GM12878 (cell line): ENCODE measurements at regions not wholly inside any gene's neighbourhood (a gene's known extent, or its start where the extent isn't known, plus 50 kb on each side); places are given as distances from the start of the nearest gene placed in this dataset.
"Not testable (repeated sequence)": the region's sequence is repeated elsewhere in the genome, so short reads cannot be mapped to it uniquely, and the experiment has no call there.

Experiments used
- ATAC-seq: fragments of 200-7000 bp; cut with Tn5 transposase; 3 replicates; pipeline ENCODE4 v1.9.1; 2020; ENCODE audit warnings: mild to moderate bottlenecking, moderate library complexity
- BruUV-seq: library from RNA; stranded (reverse); fragments of 400-500 nt; replicated peaks from 2 replicates; lab custom pipeline; 2021; lab: Mats Ljungman, UMichigan
- CTCF ChIA-PET: fragments of 300-600 bp; sonication (Branson Sonifier 250); formaldehyde crosslinking; extraction: SDS; loops from one replicate; lab custom pipeline; 2021; ENCODE audit warnings: inconsistent platforms; lab: Yijun Ruan, JAX
- POLR2A ChIA-PET: fragments of 350-600 bp; formaldehyde crosslinking; extraction: SDS; loops from one replicate; lab custom pipeline; 2021; ENCODE audit warnings: inconsistent platforms; lab: Charles Lee
- RAD21 ChIA-PET: fragments of 300-600 bp; sonication (Branson Sonifier 250); formaldehyde crosslinking; loops from one replicate; lab custom pipeline; 2023; ENCODE audit warnings: antibody characterized with exemption; ENCODE audit not compliant: unreplicated experiment; lab: Charles Lee
- SMC1A ChIA-PET: fragments of 300-600 bp; sonication (Branson Sonifier 250); formaldehyde crosslinking; loops from one replicate; lab custom pipeline; 2023; ENCODE audit not compliant: unreplicated experiment, uncharacterized antibody; lab: Charles Lee
- DNase-seq: peaks from one replicate; pipeline ENCODE4 v3.0.0-alpha.2; 2011; ENCODE audit warnings: low read depth, low spot score
- FAIRE-seq: peaks from 3 replicates; lab custom pipeline; 2011; peaks lifted over from hg19 to GRCh38; lab: Jason Lieb, UNC
- H2AFZ ChIP-seq: 2 replicates; pipeline ENCODE4 v1.6.0; 2011; ENCODE audit warnings: low read depth, low read length, control low read depth; ENCODE audit not compliant: control insufficient read depth
- H3K27ac ChIP-seq: 2 replicates; pipeline ENCODE4 v1.5.1; 2011; ENCODE audit warnings: control low read depth; ENCODE audit not compliant: control insufficient read depth, insufficient read depth
- H3K27me3 ChIP-seq, 2 experiments: replicated peaks in 1 of 2; 2 replicates each; pipeline versions ENCODE4 v1.6.0 to v1.6.1; 2011; ENCODE audit warnings: low read length in 1 of 2; ENCODE audit not compliant: control insufficient read depth in 2 of 2, insufficient read depth in 2 of 2
- H3K36me3 ChIP-seq, 2 experiments: 2 replicates each; pipeline ENCODE4 v1.5.1; 2011; ENCODE audit warnings: low read length in 1 of 2; ENCODE audit not compliant: control insufficient read depth in 2 of 2, insufficient read depth in 2 of 2
- H3K4me1 ChIP-seq: 2 replicates; pipeline ENCODE4 v1.6.1; 2011; ENCODE audit warnings: mild to moderate bottlenecking, low read length, moderate library complexity, mixed read lengths; ENCODE audit not compliant: control insufficient read depth, insufficient read depth
- H3K4me2 ChIP-seq: 2 replicates; pipeline ENCODE4 v1.6.0; 2011; ENCODE audit warnings: control low read depth; ENCODE audit not compliant: control insufficient read depth, insufficient read depth
- H3K4me3 ChIP-seq: fragments of 200-600 bp; sonication (generic); 2 replicates; pipeline ENCODE4 v1.5.1; 2016
- H3K79me2 ChIP-seq: 2 replicates; pipeline ENCODE4 v1.6.0; 2011; ENCODE audit warnings: low read length; ENCODE audit not compliant: control insufficient read depth, insufficient read depth
- H3K9ac ChIP-seq: 2 replicates; pipeline ENCODE4 v1.8.0; 2011; ENCODE audit warnings: low read length, control low read depth, mixed read lengths; ENCODE audit not compliant: control insufficient read depth, insufficient read depth
- H3K9me3 ChIP-seq: replicated peaks from 3 replicates; pipeline ENCODE4 v1.5.1; 2011; ENCODE audit warnings: mild to moderate bottlenecking, low read length; ENCODE audit not compliant: control insufficient read depth, insufficient read depth
- H4K20me1 ChIP-seq: 2 replicates; pipeline ENCODE4 v1.6.0; 2011; ENCODE audit not compliant: control insufficient read depth, insufficient read depth
- ATF3 ChIP-seq: IDR thresholded peaks from 2 replicates; pipeline ENCODE4 v1.6.1; 2011; ENCODE audit warnings: low read depth, mild to moderate bottlenecking, low read length, moderate library complexity, borderline replicate concordance; ENCODE audit errors: extremely low read depth
- BACH1 ChIP-seq: fragments of 450-650 bp; IDR thresholded peaks from 2 replicates; pipeline ENCODE4 v1.6.1; 2017; ENCODE audit warnings: mild to moderate bottlenecking, borderline replicate concordance
- EZH2 ChIP-seq: IDR thresholded peaks from 2 replicates; pipeline ENCODE4 v1.6.1; 2012; ENCODE audit warnings: low read depth, mild to moderate bottlenecking, control low read depth, inconsistent platforms, low read length, borderline replicate concordance; ENCODE audit not compliant: control insufficient read depth
- NR2C2 ChIP-seq: IDR thresholded peaks from 2 replicates; pipeline ENCODE4 v1.6.1; 2011; ENCODE audit warnings: borderline replicate concordance, low read depth; ENCODE audit not compliant: control insufficient read depth, insufficient read length
- TCF7 ChIP-seq: IDR thresholded peaks from 2 replicates; pipeline ENCODE4 v1.6.1; 2014; ENCODE audit warnings: antibody characterized with exemption, borderline replicate concordance
- WGBS: methylation state at CpG from one replicate; pipeline ENCODE4 v1.1.6; 2016; ENCODE audit warnings: low lambda C conversion rate; ENCODE audit not compliant: insufficient replicate concordance, insufficient coverage; ENCODE audit errors: missing lambda C conversion rate; 5-methylcytosine and 5-hydroxymethylcytosine counted together
- in situ Hi-C: fragments of 300-500 bp; cut with MboI; formaldehyde crosslinking; loops from 9 replicates; pipeline ENCODE4 v1.14.3; 2018; ENCODE audit warnings: mixed read lengths
- intact Hi-C: fragments of 100-400 bp; cut with micrococcal nuclease; formaldehyde crosslinking; loops from one replicate; pipeline ENCODE4 v1.14.2; 2022; ENCODE audit not compliant: unreplicated experiment

GRCh38 chr13:34179927-34180326 lies 362.0 kb downstream of the RFC3 start:
- RAD21 ChIA-PET, result no interaction called here
- Histone ChIP-seq H3K36me3 (no peaks in the 10 kb centered on the region), H3K4me3 (no peak overlapping the region), H3K79me2 (no peaks in the 10 kb centered on the region), H2AFZ (no peak overlapping the region), H3K27ac (no peak overlapping the region), H3K9ac (no peak overlapping the region), H4K20me1 (no peaks in the 10 kb centered on the region), H3K9me3 (no peaks in the 10 kb centered on the region), H3K27me3 (no peaks in the 10 kb centered on the region), H3K4me2 (no peak overlapping the region), H3K4me1 (no peaks in the 10 kb centered on the region)
- no peak for FAIRE-seq
- WGBS, result 22% methylated on average over 2 of the region's 2 CpGs
- no TSS peak for BruUV-seq
- TF ChIP-seq TCF7 (no peak), EZH2 (no peak), BACH1 (no peak), ATF3 (no peak), NR2C2 (no peak)
- in situ Hi-C loops, result no loop called here
- CTCF ChIA-PET, result no interaction called here
- SMC1A ChIA-PET, result no interaction called here
- POLR2A ChIA-PET, result no interaction called here
- no peak for DNase-seq
- ATAC-seq, result no peak
- intact Hi-C loops, result no loop called here

DNA sequence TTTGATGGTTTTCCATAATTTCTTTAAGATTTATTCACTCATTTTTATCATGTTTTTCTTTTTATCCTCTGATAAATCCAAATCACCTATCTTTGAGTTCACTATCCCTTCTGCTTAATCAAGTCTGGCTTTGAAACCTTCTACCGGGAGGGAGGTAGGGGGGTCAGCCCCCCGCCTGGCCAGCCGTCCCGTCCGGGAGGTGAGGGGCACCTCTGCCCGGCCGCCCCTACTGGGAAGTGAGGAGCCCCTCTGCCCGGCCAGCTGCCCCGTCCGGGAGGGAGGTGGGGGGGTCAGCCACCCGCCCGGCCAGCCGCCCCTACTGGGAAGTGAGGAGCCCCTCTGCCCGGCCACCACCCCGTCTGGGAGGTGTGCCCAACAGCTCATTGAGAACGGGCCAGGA lies 363.3 kb downstream of the RFC3 start:
- POLR2A ChIA-PET, BruUV-seq, H3K9ac ChIP-seq, H3K79me2 ChIP-seq, H3K9me3 ChIP-seq, H3K4me1 ChIP-seq, CTCF ChIA-PET, H4K20me1 ChIP-seq, H3K4me2 ChIP-seq, RAD21 ChIA-PET, FAIRE-seq, DNase-seq, H3K27me3 ChIP-seq, in situ Hi-C loops, H2AFZ ChIP-seq, H3K4me3 ChIP-seq, intact Hi-C loops, SMC1A ChIA-PET, H3K36me3 ChIP-seq, H3K27ac ChIP-seq, ATAC-seq: not testable (repeated sequence)
- WGBS, result 88% methylated on average over 15 of the region's 16 CpGs
